ENCODE measurements at regions not wholly inside any gene's neighbourhood (a gene's known extent, or its start where the extent isn't known, plus 50 kb on each side); places are given as distances from the start of the nearest gene placed in this dataset.

DNA sequence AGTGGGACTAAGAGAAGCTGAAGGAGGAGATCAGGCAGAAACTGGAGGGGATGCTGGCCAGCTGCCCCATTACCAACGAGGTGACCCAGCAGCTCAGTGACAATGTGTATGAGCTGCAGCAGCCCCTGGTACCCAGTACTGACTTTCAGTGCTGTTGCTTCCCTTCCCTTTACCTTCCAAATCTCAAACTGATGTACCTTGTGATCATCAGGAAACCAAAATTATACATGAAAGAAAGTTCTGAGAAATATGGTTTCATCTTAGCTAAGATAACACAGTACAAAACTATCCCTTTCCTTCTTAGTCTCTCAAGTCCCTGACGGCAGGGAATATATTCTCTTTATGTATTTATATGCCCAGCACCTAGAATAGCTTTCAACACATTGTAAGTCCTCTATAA is 52.3 kb upstream of the CERS6 start (continued):
- TF ChIP-seq JUN (IDR thresholded peaks at IDR 0.05; ENCODE audit: low read depth, low read length) (no peak), SIRT6 (IDR thresholded peaks at IDR 0.05; ENCODE audit: low read length) (no peak)
- TF ChIP-seq, protein P1, sequence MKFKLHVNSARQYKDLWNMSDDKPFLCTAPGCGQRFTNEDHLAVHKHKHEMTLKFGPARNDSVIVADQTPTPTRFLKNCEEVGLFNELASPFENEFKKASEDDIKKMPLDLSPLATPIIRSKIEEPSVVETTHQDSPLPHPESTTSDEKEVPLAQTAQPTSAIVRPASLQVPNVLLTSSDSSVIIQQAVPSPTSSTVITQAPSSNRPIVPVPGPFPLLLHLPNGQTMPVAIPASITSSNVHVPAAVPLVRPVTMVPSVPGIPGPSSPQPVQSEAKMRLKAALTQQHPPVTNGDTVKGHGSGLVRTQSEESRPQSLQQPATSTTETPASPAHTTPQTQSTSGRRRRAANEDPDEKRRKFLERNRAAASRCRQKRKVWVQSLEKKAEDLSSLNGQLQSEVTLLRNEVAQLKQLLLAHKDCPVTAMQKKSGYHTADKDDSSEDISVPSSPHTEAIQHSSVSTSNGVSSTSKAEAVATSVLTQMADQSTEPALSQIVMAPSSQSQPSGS (IDR thresholded peaks at IDR 0.05; ENCODE audit: low read length) = no peak
